GM21367 (cell line): ENCODE measurements at regions not wholly inside any gene's neighbourhood (a gene's known extent, or its start where the extent isn't known, plus 50 kb on each side); places are given as distances from the start of the nearest gene placed in this dataset.
"Not testable (repeated sequence)": the region's sequence is repeated elsewhere in the genome, so short reads cannot be mapped to it uniquely, and the experiment has no call there.

ENCODE experiments used
- ATAC-seq: cut with Tn5 transposase; IDR thresholded peaks from one replicate; pipeline ENCODE4 v1.9.1; 2021; ENCODE audit not compliant: unreplicated experiment

GRCh38 chr6:74891349-74891831 is 314.5 kb downstream of the COL12A1 start:
- ATAC-seq: no peak

- ATAC-seq: no peak
Measured at GRCh38 chr6:74889635-74890034, 316.2 kb downstream of the COL12A1 start.

- ATAC-seq: not testable (repeated sequence)
Measured at GRCh38 chr6:74888741-74889140, 317.1 kb downstream of the COL12A1 start.

- no peak for ATAC-seq
Measured at GRCh38 chr6:74879976-74880375, 325.9 kb downstream of the COL12A1 start.

GRCh38 chr6:74879234-74879633 is 326.6 kb downstream of the COL12A1 start:
- no peak for ATAC-seq

GRCh38 chr6:74875193-74875592 is 330.7 kb downstream of the COL12A1 start:
- ATAC-seq: no peak

GRCh38 chr6:74872754-74873476 is 332.9 kb downstream of the COL12A1 start:
- no peak for ATAC-seq

GRCh38 chr6:74871757-74872156 is 334.1 kb downstream of the COL12A1 start:
- no peak for ATAC-seq

- ATAC-seq: no peak
Measured at GRCh38 chr6:74870403-74870802, 335.4 kb downstream of the COL12A1 start.

GRCh38 chr6:74867291-74867690 is 338.6 kb downstream of the COL12A1 start:
- ATAC-seq: no peak

GRCh38 chr6:74863968-74864367 is 341.9 kb downstream of the COL12A1 start:
- ATAC-seq: no peak

- ATAC-seq: no peak
Measured at GRCh38 chr6:74860456-74860855, 345.4 kb downstream of the COL12A1 start.

GRCh38 chr6:74857157-74857556 is 348.7 kb downstream of the COL12A1 start:
- no peak for ATAC-seq

GRCh38 chr6:74853991-74854390 is 351.9 kb downstream of the COL12A1 start:
- no peak for ATAC-seq

- no peak for ATAC-seq
Measured at GRCh38 chr6:74851596-74851995, 354.3 kb downstream of the COL12A1 start.

- ATAC-seq: no peak
Measured at GRCh38 chr6:74840953-74841352, 364.9 kb downstream of the COL12A1 start.

- ATAC-seq: no peak
Measured at GRCh38 chr6:74834967-74835366, 370.9 kb downstream of the COL12A1 start.

- ATAC-seq: no peak
Measured at GRCh38 chr6:74826263-74826662, 379.6 kb downstream of the COL12A1 start.

- no peak for ATAC-seq
Measured at GRCh38 chr6:74814440-74814839, 391.4 kb downstream of the COL12A1 start.

- no peak for ATAC-seq
Measured at GRCh38 chr6:74807674-74808073, 398.2 kb downstream of the COL12A1 start.

- ATAC-seq: no peak
Measured at GRCh38 chr6:74805916-74806696, 399.7 kb downstream of the COL12A1 start.

- ATAC-seq: no peak
Measured at GRCh38 chr6:74798302-74798701, 407.6 kb downstream of the COL12A1 start.
